ENCODE measurements at regions not wholly inside any gene's neighbourhood (a gene's known extent, or its start where the extent isn't known, plus 50 kb on each side); places are given as distances from the start of the nearest gene placed in this dataset.

DNA sequence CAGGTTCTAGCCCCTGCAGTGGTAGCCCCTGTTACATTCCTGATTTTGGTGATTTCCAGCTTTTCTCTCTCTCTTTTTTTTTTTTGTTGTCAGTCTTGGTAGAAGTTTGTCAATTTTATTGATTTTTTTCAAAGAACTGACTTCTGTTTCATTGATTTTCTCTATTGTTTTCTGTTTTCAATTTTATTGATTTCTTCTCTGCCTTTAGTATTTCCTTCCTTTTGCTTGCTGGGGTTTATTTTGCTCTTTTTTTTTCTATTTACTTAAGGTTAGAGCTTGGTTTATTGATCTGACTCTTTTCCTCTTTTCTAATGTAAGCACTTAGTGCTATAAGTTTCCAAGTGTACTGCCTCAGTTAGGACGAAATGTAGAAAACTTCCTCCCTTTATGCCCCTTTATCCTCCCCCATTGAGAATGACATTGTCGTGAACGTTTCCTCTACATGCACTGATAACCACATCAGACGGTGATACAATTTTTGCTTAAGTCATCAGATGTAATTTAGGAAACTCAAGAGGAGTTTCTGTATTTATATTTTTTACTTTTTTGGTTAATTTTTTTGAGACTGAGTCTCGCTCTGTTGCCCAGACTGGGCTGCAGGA lies 81.1 kb upstream of the HS6ST1 start:
- intact Hi-C loops (cut with DNase I; ENCODE audit: low total_unique reads) (no loop called here), in situ Hi-C loops (cut with MboI; ENCODE audit: low sequenced_read_pairs in 4 of 4) (no loop called here)
- Histone ChIP-seq H3K27me3 (no peaks in the 10 kb centered on the region), H3K27ac (no peak overlapping the region), H3K4me3 (no peak overlapping the region), H3K9me3 (no peaks in the 10 kb centered on the region), H3K4me1 (no peaks in the 10 kb centered on the region), H3K36me3 (no peaks in the 10 kb centered on the region)
- DNase-seq (no peak), ATAC-seq (no peak)
- no peak for TF ChIP-seq POLR2A (IDR thresholded peaks at IDR 0.05)
- TF ChIP-seq, protein P1, sequence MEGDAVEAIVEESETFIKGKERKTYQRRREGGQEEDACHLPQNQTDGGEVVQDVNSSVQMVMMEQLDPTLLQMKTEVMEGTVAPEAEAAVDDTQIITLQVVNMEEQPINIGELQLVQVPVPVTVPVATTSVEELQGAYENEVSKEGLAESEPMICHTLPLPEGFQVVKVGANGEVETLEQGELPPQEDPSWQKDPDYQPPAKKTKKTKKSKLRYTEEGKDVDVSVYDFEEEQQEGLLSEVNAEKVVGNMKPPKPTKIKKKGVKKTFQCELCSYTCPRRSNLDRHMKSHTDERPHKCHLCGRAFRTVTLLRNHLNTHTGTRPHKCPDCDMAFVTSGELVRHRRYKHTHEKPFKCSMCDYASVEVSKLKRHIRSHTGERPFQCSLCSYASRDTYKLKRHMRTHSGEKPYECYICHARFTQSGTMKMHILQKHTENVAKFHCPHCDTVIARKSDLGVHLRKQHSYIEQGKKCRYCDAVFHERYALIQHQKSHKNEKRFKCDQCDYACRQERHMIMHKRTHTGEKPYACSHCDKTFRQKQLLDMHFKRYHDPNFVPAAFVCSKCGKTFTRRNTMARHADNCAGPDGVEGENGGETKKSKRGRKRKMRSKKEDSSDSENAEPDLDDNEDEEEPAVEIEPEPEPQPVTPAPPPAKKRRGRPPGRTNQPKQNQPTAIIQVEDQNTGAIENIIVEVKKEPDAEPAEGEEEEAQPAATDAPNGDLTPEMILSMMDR (IDR thresholded peaks at IDR 0.05 in 4 of 5, conservative IDR thresholded peaks at IDR 0.05 in 1 of 5): no peak

DNA sequence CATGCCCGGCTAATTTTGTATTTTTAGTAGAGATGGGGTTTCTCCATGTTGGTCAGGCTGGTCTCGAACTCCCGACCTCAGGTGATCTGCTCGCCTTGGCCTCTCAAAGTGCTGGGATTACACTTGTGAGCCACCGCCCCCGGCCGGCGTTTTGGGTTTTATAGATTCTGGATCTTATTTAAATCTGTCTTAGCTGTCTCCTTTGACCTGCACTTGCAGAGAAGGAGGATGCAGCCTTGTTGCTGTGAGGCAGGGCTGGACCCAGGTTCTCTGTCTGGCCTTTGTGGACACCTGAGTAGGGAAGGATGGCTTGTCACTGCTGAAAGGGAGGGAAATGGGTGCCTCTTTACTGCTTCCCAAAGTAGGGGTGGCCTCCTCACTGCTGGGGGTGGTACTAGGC lies 83.0 kb upstream of the HS6ST1 start:
- ATAC-seq (no peak), DNase-seq (no peak)
- intact Hi-C loops (cut with DNase I; ENCODE audit: low total_unique reads) (no loop called here), in situ Hi-C loops (cut with MboI; ENCODE audit: low sequenced_read_pairs in 4 of 4) (no loop called here)
- Histone ChIP-seq H3K9me3 (no peaks in the 10 kb centered on the region), H3K27me3 (no peaks in the 10 kb centered on the region), H3K4me3 (no peak overlapping the region), H3K36me3 (no peaks in the 10 kb centered on the region), H3K4me1 (no peaks in the 10 kb centered on the region), H3K27ac (no peak overlapping the region)
- TF ChIP-seq POLR2A (IDR thresholded peaks at IDR 0.05): no peak
- TF ChIP-seq, protein P1 (IDR thresholded peaks at IDR 0.05 in 4 of 5, conservative IDR thresholded peaks at IDR 0.05 in 1 of 5): no peak

- DNase-seq (no peak), ATAC-seq (no peak)
- Histone ChIP-seq H3K36me3 (no peaks in the 10 kb centered on the region), H3K27me3 (no peaks in the 10 kb centered on the region), H3K4me3 (no peak overlapping the region), H3K4me1 (no peaks in the 10 kb centered on the region), H3K9me3 (no peaks in the 10 kb centered on the region), H3K27ac (no peak overlapping the region)
- TF ChIP-seq POLR2A (IDR thresholded peaks at IDR 0.05): no peak
- TF ChIP-seq, protein P1 (IDR thresholded peaks at IDR 0.05 in 4 of 5, conservative IDR thresholded peaks at IDR 0.05 in 1 of 5): no peak
- in situ Hi-C loops (cut with MboI; ENCODE audit: low sequenced_read_pairs in 4 of 4) (no loop called here), intact Hi-C loops (cut with DNase I; ENCODE audit: low total_unique reads) (no loop called here)
Measured at GRCh38 chr2:128402911-128403670, 84.4 kb upstream of the HS6ST1 start.

- intact Hi-C loops (cut with DNase I; ENCODE audit: low total_unique reads) (no loop called here), in situ Hi-C loops (cut with MboI; ENCODE audit: low sequenced_read_pairs in 4 of 4) (no loop called here)
- no peak overlapping the region for H3K27ac ChIP-seq
- no peak for DNase-seq
- H3K36me3 ChIP-seq: no peaks in the 10 kb centered on the region
- no peak for ATAC-seq
- H3K9me3 ChIP-seq: no peaks in the 10 kb centered on the region
- no peaks in the 10 kb centered on the region for H3K27me3 ChIP-seq
- H3K4me3 ChIP-seq: no peak overlapping the region
- no peaks in the 10 kb centered on the region for H3K4me1 ChIP-seq
- no peak for TF ChIP-seq POLR2A (IDR thresholded peaks at IDR 0.05)
- TF ChIP-seq, protein P1 (IDR thresholded peaks at IDR 0.05 in 4 of 5, conservative IDR thresholded peaks at IDR 0.05 in 1 of 5): no peak
Measured at GRCh38 chr2:128403814-128404708, 85.4 kb upstream of the HS6ST1 start.
